Skeletal muscle cell (primary cell): ENCODE measurements at regions not wholly inside any gene's neighbourhood (a gene's known extent, or its start where the extent isn't known, plus 50 kb on each side); places are given as distances from the start of the nearest gene placed in this dataset.
"Not testable (repeated sequence)": the region's sequence is repeated elsewhere in the genome, so short reads cannot be mapped to it uniquely, and the experiment has no call there.

ENCODE experiments used
- DNase-seq: peaks from one replicate; pipeline ENCODE4 v3.0.0-alpha.2; 2010; ENCODE audit warnings: low read depth
- H3K4me3 ChIP-seq: 2 replicates; pipeline ENCODE4 v1.5.1; 2011; ENCODE audit warnings: low read depth, mild to moderate bottlenecking, control low read depth, low read length, moderate library complexity

DNA sequence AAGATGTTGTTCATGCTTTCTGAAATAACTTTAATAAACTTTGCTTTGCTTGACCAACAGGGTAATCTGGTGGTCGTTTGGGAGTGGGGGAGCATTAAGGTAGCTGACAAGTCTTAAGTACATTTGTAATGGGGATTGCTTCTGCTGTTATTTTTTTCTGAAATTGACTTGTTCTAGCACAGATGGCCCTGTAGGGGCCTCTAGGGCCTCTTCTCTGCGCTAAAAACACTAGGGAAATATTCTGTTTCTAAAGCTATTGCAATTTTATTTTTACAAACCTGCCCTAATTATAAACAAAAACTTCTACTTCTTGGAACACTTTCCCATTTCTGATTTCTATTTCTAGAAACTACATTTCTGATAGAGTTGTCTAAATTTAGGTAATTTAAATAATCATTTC lies 191.3 kb upstream of the KCNJ3 start:
- H3K4me3 ChIP-seq = no peak overlapping the region
- DNase-seq = no peak

DNA sequence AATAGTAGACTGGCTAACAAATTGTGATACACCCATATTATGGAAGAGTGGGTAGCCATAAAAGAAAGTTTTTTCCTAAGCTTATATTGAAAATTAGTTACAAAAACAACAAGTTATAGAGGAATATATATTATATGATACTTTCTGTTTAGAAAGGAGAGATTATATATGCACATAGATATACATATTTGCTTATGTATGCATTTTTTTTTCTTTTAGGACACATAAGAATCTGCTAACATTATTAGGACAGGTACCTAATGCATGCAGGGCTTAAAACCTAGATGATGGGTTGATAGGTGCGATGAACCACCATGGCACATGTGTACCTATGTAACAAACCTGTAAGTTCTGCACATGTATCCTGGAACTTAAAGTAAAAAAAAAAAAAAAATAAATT lies 179.6 kb upstream of the KCNJ3 start:
- H3K4me3 ChIP-seq = no peak overlapping the region
- no peak for DNase-seq

DNA sequence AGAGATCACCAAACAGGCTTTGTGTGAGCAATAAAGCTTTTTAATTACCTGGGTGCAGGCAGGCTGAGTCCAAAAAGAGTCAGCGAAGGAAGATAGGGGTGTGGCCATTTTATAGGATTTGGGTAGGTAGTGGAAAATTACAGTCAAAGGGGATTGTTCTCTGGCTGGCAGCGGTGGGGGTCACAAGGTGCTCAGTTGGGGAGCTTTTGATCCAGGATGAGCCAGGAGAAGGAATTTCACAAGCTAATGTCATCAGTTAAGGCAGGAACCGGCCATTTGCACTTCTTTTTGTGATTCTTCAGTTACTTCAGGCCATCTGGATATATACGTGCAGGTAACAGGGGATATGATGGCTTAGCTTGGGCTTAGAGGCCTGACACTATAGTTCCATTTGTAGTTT lies 177.5 kb upstream of the KCNJ3 start:
- DNase-seq = not testable (repeated sequence)

DNA sequence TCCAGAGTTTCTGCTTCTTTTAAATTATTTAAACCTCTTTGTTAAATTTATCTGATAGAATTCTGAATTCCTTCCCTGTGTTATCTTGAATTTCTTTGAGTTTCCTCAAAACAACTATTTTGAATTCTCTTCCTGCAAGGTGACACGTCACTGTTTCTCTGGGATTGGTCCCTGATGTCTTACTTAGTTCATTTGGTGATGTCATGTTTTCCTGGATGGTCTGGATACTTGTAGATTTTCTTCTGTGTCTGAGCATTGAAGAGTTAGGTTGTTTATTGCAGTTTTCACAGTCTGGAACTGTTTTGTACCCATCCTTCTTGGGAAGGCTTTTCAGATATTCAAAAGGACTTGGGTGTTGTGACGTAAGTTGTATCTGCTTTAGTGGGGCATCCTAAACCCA lies 172.3 kb upstream of the KCNJ3 start:
- no peak overlapping the region for H3K4me3 ChIP-seq
- no peak for DNase-seq

More for the DNA sequence above, 177.5 kb upstream of the KCNJ3 start:
- H3K4me3 ChIP-seq = not testable (repeated sequence)

DNA sequence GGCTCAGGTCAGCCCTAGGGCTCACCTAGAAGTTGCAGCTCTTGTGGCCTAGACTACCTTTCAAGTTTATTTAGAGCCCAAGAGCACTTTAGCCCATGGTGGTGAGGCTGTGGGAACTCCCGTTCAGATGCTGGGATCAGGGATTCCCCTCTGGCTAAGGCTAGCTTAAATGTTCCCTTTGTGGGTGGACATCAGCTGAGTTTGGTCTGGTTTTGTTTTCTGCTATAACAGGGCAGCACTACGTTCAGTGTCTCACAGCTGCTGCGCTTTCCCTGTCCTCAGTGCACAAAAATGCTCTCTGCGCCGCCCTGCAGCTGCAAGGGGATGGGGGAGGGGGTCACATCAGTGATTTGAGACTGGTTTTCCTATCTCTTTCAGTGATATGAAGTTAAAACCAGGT lies 170.5 kb upstream of the KCNJ3 start:
- H3K4me3 ChIP-seq = no peak overlapping the region
- DNase-seq = no peak

DNA sequence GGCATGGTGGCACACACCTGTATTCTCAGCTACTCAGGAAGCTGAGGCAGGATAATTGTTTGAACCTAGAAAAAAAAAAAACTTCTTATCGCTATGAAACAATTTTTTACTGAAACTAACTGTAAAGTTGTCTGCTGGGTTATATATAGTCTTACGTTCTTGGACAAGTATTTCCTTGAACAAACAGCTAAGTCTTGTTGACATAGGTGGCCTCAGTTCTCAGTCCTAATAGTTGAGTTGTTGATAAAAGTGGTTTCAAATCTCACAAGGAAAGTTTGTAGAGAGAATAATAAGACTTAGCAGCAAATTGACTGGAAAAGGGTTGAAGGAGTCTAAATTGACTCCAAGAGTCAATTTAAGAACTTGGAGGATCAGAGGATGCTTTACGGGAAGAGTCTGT lies 166.5 kb upstream of the KCNJ3 start:
- no peak for DNase-seq
- no peak overlapping the region for H3K4me3 ChIP-seq

DNA sequence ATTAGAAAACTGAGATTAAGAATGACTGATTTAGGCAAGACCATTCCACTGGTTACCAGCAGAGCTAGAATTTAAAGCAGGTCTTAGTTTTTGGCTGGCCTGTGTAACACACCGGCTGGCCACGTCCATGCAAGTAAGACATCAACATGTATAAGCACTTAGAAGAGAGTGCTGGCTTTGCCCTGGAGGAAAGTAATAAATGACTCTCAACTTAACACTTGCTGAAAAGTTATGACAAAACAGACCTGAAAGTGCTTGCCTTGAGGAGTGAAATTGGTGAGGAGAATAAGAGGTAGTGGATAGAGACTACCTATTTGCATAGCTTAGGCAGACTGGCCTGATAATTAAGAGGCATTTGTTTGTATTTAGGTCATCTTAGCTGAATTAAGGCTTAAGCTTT lies 165.7 kb upstream of the KCNJ3 start:
- no peak for DNase-seq
- no peak overlapping the region for H3K4me3 ChIP-seq

DNA sequence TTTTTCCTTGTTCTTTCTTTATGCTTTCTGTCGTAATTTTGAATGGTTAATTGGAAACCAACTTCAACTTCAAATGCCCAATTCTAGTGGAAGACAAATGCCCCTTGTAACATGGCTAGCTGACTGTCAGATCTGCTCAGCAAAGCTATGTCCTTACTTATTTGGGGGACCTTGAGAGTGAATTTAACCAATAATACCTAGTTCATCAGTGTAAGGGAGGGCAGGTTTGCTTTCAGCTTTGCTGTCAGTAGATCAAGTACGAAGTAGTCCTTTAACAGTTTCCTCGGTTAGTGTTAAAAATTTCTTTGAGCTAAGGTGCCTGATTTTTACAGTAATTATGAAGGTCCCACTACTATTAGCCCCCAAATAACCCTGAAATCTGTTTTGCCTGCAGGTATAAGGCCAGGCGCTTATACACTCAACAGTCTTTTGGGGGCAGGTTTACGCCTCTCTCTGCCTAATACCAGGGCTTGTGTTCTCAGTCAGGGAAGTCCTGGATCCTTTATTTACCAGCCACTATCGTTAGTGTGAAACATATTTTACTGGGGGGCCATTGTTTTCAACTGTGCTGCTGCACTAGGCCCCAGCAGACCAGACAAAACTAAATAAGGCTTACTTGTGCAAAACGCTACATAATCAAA lies 165.1 kb upstream of the KCNJ3 start:
- DNase-seq = no peak
- no peak overlapping the region for H3K4me3 ChIP-seq

DNA sequence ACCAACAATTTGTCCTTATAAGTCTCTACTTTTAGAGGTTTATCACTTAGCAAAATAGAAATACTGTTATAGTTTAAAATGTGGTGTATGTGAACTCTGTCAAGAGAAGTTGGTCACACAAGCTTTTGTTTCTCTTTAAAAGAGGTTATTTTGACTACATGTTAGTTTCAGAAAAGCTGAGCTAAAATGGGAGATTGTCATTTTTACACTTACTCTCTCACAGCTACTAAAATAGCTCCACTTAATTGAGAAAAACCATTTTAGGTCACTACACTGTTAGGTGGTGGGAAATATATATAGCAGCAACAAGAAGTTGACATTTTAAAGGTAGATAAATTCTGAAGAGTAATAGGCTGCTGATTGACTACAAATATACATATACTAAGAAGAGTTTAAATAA lies 161.5 kb upstream of the KCNJ3 start:
- no peak overlapping the region for H3K4me3 ChIP-seq
- DNase-seq = no peak

DNA sequence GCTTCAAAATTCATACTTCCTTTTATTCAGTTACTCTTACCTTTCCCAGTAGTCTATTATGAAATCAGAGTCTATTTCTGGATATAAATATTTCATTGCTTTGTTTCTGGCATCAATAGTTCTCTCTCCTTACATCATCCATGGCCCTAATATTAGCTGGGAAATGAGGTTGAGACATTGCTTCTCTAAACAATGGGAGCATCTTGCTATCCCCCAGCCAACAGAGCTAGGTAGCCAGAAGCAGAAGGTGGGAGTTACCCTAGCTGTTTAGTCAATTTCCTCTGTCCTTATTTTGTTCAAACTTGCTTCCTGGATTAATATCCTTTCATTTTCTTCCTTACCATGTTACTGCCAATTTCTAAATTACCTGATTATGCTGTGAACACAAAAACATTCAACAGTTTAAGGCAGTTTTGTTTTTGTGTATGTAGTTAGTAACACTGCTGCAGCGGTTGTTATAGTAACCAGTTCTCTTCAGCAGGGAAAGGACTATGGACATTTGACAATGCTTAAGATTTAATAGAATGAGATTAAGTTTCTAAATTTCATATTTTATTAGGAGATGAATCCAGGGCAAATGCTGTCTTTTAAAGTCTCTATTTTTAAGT lies 160.5 kb upstream of the KCNJ3 start:
- DNase-seq = no peak
- H3K4me3 ChIP-seq = no peak overlapping the region

DNA sequence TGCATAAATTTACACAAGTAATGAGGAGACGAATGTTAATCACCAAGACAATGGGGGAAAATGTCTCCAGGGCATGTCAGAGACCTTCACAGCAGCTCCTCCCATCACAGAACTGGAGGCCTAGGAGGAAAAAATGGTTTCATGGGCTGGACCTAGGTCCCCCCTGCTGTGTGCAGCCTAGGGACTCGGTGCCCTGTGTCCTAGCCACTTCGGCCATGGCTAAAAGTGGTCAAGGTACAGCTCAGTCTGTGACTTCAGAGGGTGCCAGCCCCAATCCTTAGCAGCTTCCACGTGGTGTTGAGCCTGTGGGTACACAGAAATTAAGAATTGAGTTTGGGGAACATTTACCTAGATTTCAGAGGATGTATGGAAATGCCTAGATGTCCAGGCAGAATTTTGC lies 152.2 kb upstream of the KCNJ3 start:
- no peak for DNase-seq
- no peak overlapping the region for H3K4me3 ChIP-seq

DNA sequence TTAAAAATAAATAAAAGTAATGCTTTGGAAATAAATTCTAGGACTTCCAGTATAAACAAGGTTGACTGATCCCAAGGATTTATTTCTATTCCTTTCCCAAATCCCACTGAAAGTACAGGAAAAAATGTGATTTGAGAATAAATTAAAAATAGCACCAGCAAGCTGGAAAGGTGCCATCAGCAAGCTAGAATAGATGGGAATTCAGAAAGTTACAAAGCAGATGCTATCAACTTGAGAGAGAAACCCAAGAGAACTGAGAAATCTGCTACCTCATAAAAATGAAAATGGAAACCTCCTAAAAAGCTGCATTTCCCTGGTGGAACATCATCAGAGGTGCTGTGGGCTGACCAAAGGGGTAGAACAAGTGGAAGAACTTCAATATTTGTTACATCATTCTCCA lies 148.6 kb upstream of the KCNJ3 start:
- no peak for DNase-seq

DNA sequence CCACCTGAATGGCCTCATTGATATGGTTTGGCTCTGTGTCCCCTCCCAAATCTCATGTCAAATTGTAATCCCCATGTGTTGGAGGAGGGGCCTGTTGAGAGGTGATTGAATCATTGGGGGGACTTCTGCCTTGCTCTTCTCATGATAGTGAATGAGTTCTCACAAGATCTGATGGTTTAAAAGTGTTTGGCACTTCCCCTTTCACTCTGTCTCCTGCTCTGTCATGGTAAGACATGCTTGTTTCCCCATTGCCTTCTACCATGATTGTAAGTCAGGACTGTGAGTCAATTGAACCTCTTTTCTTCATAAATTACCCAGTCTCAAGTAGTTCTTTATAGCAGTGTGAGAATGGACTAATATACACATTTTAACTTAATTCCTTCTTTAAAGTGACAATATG lies 146.8 kb upstream of the KCNJ3 start:
- no peak for DNase-seq

More for the DNA sequence above, 148.6 kb upstream of the KCNJ3 start:
- no peak overlapping the region for H3K4me3 ChIP-seq

DNA sequence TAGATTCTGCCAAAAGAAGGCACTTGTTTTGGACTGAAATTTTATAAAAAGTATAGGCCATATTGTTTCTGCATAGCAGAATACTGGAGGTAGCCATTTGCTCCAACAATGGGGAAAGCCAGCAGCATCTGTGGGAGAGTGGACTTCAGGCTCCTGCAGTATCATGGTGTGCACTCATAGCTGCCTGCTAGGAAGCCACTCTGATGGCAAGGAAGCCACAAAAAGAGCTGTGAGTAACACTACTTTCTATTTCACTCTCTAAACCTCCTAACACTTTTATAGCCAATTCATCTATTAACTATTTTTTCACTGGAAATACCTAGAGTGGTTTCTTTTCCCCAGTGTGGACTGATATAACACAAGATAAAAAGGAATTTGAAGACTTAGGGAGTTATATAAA lies 144.4 kb upstream of the KCNJ3 start:
- DNase-seq = no peak
- no peak overlapping the region for H3K4me3 ChIP-seq

More for the DNA sequence above, 146.8 kb upstream of the KCNJ3 start:
- no peak overlapping the region for H3K4me3 ChIP-seq

DNA sequence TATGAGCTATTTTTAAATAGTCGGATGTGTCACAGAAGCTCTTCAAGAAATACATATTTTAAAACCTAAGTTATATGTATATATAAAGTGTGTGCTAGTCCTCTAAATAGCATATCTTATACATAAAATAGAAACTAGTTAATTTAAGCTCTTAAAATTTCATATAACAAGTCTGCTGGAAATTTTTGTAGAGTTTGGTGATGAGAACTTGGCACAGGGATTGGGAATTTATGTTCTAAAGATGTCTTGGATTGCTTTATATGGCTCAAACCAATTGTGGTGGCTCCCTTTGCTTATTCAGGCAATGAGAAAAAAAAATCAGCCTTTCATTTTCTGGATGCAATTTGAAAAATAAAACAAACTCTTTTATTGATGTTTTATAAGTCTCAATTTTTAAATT lies 142.8 kb upstream of the KCNJ3 start:
- DNase-seq = no peak
- no peak overlapping the region for H3K4me3 ChIP-seq

DNA sequence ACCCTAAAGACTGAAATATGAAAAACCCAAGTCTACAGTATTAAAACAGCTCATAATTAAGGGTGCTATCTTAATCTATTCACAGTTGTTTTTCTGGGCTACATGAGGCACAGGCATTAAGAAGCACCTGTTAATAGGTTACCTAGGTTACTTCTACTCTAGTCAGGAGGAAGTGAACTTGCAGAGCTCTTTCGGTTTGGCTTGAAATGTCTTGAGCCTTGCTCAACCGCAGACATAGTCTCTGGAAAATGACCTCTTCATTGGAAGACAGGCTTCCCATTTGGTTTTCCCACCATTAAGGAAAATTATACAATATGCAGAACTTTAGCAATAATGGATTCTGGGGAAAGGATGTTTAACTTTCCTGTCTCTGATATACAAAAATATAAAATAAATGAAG lies 142.3 kb upstream of the KCNJ3 start:
- DNase-seq = no peak
- H3K4me3 ChIP-seq = no peak overlapping the region

DNA sequence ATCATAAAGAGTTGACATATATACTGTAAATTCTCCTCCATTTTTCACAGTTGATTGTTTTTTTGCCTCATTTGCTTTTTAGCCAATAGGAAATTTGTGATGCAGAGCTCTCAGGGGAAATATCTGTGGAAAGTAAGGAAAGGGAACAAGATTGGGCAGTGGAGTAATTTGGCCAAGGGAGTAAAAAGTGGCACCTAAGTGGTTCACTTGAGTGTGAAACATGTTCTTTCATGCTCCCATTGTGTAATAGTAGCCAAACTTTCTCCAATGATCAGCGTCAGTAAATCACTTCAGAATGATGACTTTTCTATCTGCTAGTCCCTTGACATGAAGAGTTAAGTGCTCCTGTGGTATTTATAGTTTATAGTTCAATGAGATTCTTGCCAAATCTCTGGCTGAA lies 141.9 kb upstream of the KCNJ3 start:
- no peak for DNase-seq
- no peak overlapping the region for H3K4me3 ChIP-seq

DNA sequence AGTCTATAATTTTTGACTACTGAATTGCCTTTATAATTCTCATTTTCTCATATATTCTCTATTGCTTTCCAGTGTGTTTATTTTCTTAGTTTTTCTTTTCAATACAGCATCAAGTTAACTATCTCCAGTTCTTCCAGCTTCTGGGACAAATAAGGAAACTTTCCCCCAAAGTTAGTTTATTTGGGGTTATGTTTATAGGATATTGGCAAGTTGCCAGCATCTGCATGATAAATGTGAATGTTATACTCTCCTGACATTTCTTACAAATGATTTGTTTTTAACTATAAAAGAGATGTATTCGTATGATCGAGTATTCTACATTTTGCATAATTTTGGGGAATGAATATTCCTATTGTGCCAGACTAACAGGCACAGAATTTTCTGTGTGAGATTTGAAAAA lies 140.6 kb upstream of the KCNJ3 start:
- DNase-seq = no peak
- H3K4me3 ChIP-seq = no peak overlapping the region

DNA sequence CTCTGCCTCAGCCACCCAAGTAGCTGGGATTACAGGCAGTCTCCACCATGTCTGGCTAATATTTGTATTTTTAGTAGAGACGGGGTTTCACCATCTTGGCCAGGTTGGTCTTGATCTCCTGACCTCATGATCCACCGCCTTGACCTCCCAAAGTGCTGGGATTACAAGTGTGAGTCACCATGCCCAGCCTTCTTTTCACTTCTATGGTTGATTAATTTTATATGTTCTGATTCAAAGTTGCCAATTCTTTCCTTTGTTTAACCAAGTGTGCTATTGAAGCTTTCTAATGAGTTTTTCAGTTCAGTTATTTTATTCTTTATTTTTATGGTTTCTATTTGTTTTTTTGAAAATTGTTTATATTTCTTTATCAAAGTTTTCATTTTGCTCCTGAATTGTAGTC lies 133.1 kb upstream of the KCNJ3 start:
- H3K4me3 ChIP-seq = no peak overlapping the region
- DNase-seq = no peak

DNA sequence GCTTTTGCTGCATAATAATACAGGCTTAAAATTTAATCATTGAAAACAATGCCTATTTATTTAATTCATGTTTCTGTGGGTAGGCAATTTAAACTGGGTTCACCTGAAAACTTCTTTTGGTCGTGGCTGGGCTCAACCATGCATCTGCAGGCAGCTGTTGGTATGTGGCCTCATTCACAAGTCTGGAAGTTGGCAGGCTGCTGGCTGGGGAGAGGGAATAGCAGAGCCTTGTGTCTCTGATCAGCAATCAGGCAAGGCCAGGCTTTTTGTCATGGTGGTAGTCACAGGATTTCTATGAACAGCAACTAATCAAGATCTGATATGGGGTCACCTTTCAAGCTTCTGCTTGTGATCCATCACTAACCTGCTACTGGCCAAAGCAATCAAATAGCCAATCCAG lies 130.1 kb upstream of the KCNJ3 start:
- no peak for DNase-seq
- no peak overlapping the region for H3K4me3 ChIP-seq

DNA sequence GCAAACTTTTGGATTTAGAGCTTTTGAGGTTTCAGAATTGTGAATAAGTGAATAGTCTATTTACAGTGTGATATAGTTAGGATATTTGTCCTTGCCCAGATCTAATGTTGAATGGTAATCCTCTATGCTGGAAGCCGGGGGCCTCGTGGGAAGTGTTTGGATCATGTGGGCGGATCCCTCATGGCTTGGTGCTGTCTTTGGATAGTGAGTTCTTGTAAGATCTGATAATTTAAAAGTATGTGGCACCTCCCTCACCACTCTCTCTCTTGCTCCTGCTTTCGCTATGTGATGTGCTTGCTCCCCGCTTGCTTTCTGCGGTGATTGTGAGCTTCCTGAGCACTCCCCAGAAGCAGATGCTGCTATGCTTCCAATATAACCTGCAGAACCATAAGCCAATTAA lies 128.0 kb upstream of the KCNJ3 start:
- no peak for DNase-seq
- no peak overlapping the region for H3K4me3 ChIP-seq

DNA sequence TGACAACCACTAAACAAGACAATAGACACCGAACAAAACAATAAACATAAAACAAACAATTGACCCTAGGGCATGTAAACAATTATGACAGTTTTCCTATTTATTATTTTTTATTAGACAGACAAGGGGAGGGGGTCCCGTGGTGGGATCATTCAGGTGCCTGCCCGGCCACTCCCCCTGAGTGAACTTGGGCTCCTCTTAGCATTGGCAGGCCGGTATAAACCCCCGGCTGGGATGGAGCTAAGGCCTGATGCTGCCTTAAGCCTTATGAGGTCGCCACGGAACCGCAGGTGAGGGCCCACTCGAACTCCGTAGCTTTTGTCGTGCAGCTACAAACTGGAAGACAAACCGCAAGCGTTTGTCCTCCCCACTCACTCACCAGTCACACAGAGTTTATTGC lies 121.8 kb upstream of the KCNJ3 start:
- DNase-seq, H3K4me3 ChIP-seq: not testable (repeated sequence)
